Psoas muscle (tissue), 7 donors: ENCODE measurements at regions not wholly inside any gene's neighbourhood (a gene's known extent, or its start where the extent isn't known, plus 50 kb on each side); places are given as distances from the start of the nearest gene placed in this dataset.

Experiments
- ATAC-seq, 4 donors: fragments of 200-7000 bp; cut with Tn5 transposase; one replicate each; pipeline ENCODE4 v1.9.1; 2020; ENCODE audit warnings: moderate library complexity in 3 of 4, mild to moderate bottlenecking in 2 of 4
- DNase-seq, 2 donors: peaks; one replicate each; pipeline ENCODE4 v3.0.0-alpha.2; 2020
- H3K27ac ChIP-seq: fragments of 200-600 bp; one replicate; pipeline ENCODE4 v1.8.0; 2022
- H3K27me3 ChIP-seq, 3 donors: fragments of 200-600 bp in 1 of 3; one replicate each; pipeline versions ENCODE4 v1.6.1 to v1.8.0; 2013 to 2022; ENCODE audit warnings: low read length in 2 of 3, mild to moderate bottlenecking in 2 of 3, moderate library complexity in 1 of 3; ENCODE audit not compliant: insufficient read depth in 3 of 3
- H3K36me3 ChIP-seq, 2 donors: fragments of 200-600 bp in 1 of 2; one replicate each; pipeline versions ENCODE4 v1.6.1 to v1.8.0; 2013 to 2022; ENCODE audit warnings: low read depth in 1 of 2, mild to moderate bottlenecking in 1 of 2, moderate library complexity in 1 of 2; ENCODE audit not compliant: insufficient read depth in 1 of 2
- H3K4me1 ChIP-seq: fragments of 200-600 bp; one replicate; pipeline ENCODE4 v1.8.0; 2022
- H3K4me3 ChIP-seq: fragments of 200-600 bp; one replicate; pipeline ENCODE4 v1.8.0; 2022; ENCODE audit warnings: mild to moderate bottlenecking
- H3K9me3 ChIP-seq: fragments of 200-600 bp; one replicate; pipeline ENCODE4 v1.8.0; 2022
- CTCF ChIP-seq: fragments of 200-600 bp; IDR thresholded peaks from one replicate; pipeline ENCODE4 v1.8.0; 2022; ENCODE audit warnings: antibody characterized with exemption
- WGBS, 3 donors: extraction: QIAGEN DNeasy Blood & Tissue Kit; methylation state at CpG; one replicate each; pipeline versions ENCODE4 v1.1.6 to v1.1.7; 2013; 5-methylcytosine and 5-hydroxymethylcytosine counted together
- intact Hi-C, 2 donors: fragments of 100-400 bp; cut with DNase I; formaldehyde crosslinking; loops; one replicate each; pipeline versions ENCODE4 v1.11.0 to v1.14.2; 2022
- donor health status: healthy with polysubstance abuse.
- donor health status: DM: no; HTN: no; CAD: no; lungs with moderate emphysema.
- donor health status: Bipolar disorder and iron deficiency.
- donor health status: healthy.
- donor health status: DM: yes; HTN: yes; CAD: no.
- donor health status: DM: no; HTN: no; CAD: no.
- donor health status: DM: yes; HTN: yes; CAD: no.

GRCh38 chr21:16279731-16280581 lies 550.2 kb downstream of the USP25 start:
- 7 to 25% (median 16%) methylated on average over 15 of the region's 15 CpGs for WGBS, 3 donors
- DNase-seq = peak; percentile 19 to 52
- intact Hi-C loops = no loop called here

DNA sequence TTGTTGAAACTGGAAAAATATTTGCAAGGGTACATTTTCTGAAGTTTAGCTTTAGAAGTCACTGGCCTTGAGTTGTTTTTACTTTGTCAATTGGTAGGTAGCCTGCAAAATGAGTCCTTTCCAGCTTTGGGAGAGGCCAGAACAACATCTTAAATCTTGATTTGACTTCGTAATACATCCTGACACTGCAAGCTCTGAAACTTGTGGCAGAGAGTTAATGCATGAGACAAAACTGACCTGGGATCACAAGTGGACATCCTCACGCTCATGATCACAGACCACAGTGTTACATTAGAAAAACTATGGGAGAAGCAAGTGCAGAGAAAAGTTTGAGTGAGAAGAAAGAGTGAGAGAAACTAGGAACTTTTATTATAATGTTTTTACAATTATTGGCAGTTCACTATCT lies 550.9 kb downstream of the USP25 start:
- Histone ChIP-seq H3K36me3 (no peaks in the 10 kb centered on the region), H3K9me3 (no peaks in the 10 kb centered on the region), H3K4me1 (peaks cover 27% of the 10 kb centered on the region), H3K27ac (peak overlapping the region; percentile 77), H3K27me3 (no peaks in the 10 kb centered on the region), H3K4me3 (peak overlapping the region; percentile 61)
- WGBS, 3 donors = 13 to 36% (median 16%) methylated on average over 2 of the region's 2 CpGs
- ATAC-seq (peak; percentile 32 to 61 (median 56)), DNase-seq (no peak)
- intact Hi-C loops = no loop called here
- no peak for TF ChIP-seq CTCF

More at GRCh38 chr21:16279731-16280581, 550.2 kb downstream of the USP25 start:
- Histone ChIP-seq H3K27ac (peak overlapping the region; percentile 77), H3K4me3 (peak overlapping the region; percentile 61), H3K36me3 (no peaks in the 10 kb centered on the region), H3K4me1 (peaks cover 24% of the 10 kb centered on the region), H3K9me3 (no peaks in the 10 kb centered on the region), H3K27me3 (no peaks in the 10 kb centered on the region)
- TF ChIP-seq CTCF = no peak
- ATAC-seq = peak; percentile 80 to 88 (median 86)

DNA sequence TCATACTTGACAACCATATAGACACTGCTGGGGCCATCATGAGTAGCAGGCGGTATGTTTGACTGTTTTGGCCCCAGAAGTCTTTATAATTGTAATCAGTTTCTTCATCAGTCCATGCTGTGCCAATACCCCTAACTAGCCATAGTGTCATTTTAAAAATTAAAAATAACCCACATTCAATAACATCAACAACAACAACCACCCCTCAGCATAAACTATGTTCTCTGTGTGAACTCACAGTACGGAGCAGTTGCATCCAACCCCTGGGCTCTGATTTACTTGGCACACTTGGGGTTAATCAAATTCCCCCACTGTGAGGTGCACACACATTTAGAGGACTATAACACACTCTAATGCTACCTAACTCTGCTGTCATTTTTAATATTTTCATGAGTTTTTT lies 553.7 kb downstream of the USP25 start:
- WGBS, 3 donors = 90 to 96% (median 94%) methylated on average over 2 of the region's 2 CpGs
- TF ChIP-seq CTCF = no peak
- intact Hi-C loops = no loop called here

DNA sequence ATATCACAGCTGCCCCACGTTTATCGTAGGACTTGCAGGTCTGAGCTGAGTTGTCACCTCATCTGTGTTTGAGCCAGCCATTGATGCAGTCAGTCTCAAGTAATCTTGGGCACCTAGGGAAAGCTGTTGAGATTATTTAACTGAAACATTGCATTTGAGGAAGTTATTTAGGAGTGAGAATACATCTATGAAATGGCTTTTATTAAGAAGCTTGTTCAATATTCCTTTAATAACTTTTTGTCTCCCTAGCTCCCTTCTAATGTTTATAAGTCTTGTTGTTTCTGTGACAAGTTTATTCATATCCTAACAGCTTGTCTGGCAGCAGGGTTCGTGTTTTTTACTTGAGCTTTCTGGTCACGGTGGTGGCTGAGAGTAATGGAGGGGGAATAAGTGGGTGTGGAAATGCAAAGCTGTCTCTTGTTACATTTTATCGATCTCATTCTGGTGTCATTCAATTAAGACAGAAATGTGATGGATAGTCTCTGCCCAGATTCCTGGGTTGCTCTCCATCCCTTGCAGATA lies 555.9 kb downstream of the USP25 start:
- Histone ChIP-seq H3K27me3 (no peaks in the 10 kb centered on the region), H3K27ac (no peak overlapping the region), H3K4me3 (no peak overlapping the region), H3K9me3 (no peaks in the 10 kb centered on the region), H3K36me3 (no peaks in the 10 kb centered on the region), H3K4me1 (peaks cover 29% of the 10 kb centered on the region)
- intact Hi-C loops = no loop called here
- ATAC-seq (no peak), DNase-seq (no peak)
- 29 to 45% (median 36%) methylated on average over 5 of the region's 5 CpGs for WGBS, 3 donors
- no peak for TF ChIP-seq CTCF

More for the DNA sequence above, 553.7 kb downstream of the USP25 start:
- no peaks in the 10 kb centered on the region for H3K9me3 ChIP-seq
- ATAC-seq (no peak), DNase-seq (no peak)
- H3K4me3 ChIP-seq = no peak overlapping the region
- H3K27ac ChIP-seq = no peak overlapping the region
- no peaks in the 10 kb centered on the region for H3K36me3 ChIP-seq
- H3K27me3 ChIP-seq = no peaks in the 10 kb centered on the region
- H3K4me1 ChIP-seq = peaks cover 38% of the 10 kb centered on the region
